Ascending aorta (tissue), 2 donors: ENCODE measurements at regions not wholly inside any gene's neighbourhood (a gene's known extent, or its start where the extent isn't known, plus 50 kb on each side); places are given as distances from the start of the nearest gene placed in this dataset.
"Not testable (repeated sequence)": the region's sequence is repeated elsewhere in the genome, so short reads cannot be mapped to it uniquely, and the experiment has no call there.

Source experiments
- DNase-seq, 2 donors: peaks; one replicate each; pipeline ENCODE4 v3.0.0-alpha.2; 2019; ENCODE audit warnings: low spot score in 2 of 2
- H3K27ac ChIP-seq, 2 donors: fragments of 200-600 bp; sonication (generic); one replicate each; pipeline ENCODE4 v1.5.1; 2016 to 2017; ENCODE audit warnings: mild to moderate bottlenecking in 1 of 2
- H3K27me3 ChIP-seq: fragments of 200-600 bp; sonication (generic); one replicate; pipeline ENCODE4 v1.5.1; 2017
- H3K36me3 ChIP-seq, 2 donors: fragments of 200-600 bp; sonication (generic); one replicate each; pipeline ENCODE4 v1.5.1; 2016
- H3K4me1 ChIP-seq, 2 donors: fragments of 200-600 bp; sonication (generic); one replicate each; pipeline ENCODE4 v1.5.1; 2016 to 2017; ENCODE audit warnings: mild to moderate bottlenecking in 1 of 2
- H3K4me3 ChIP-seq, 2 donors: fragments of 200-600 bp; sonication (generic); one replicate each; pipeline ENCODE4 v1.5.1; 2016 to 2017; ENCODE audit warnings: mild to moderate bottlenecking in 1 of 2
- H3K9me3 ChIP-seq, 2 donors: fragments of 200-600 bp; sonication (generic); one replicate each; pipeline ENCODE4 v1.5.1; 2016
- CTCF ChIP-seq, 3 experiments: fragments of 200-600 bp in 2 of 3; fragments of 450-650 bp in 1 of 3; sonication (generic) in 2 of 3; IDR thresholded peaks; one replicate each; pipeline ENCODE4 v1.5.1; 2016 to 2019; ENCODE audit warnings: antibody characterized with exemption in 3 of 3, mild to moderate bottlenecking in 1 of 3, moderate library complexity in 1 of 3
- intact Hi-C: fragments of 100-400 bp; cut with DNase I; formaldehyde crosslinking; loops from one replicate; pipeline ENCODE4 v1.15.1; 2023

GRCh38 chr6:159520002-159520401 is 173.0 kb downstream of the SOD2 start:
- intact Hi-C loops = no loop called here
- H3K4me1 ChIP-seq = no peaks in the 10 kb centered on the region
- H3K4me3 ChIP-seq = no peak overlapping the region
- TF ChIP-seq CTCF (IDR thresholded peaks at IDR 0.05) = no peak
- H3K36me3 ChIP-seq = no peaks in the 10 kb centered on the region
- no peak for DNase-seq
- no peaks in the 10 kb centered on the region for H3K9me3 ChIP-seq
- no peak overlapping the region for H3K27ac ChIP-seq
- H3K27me3 ChIP-seq = no peaks in the 10 kb centered on the region

GRCh38 chr6:159515811-159516210 is 177.2 kb downstream of the SOD2 start:
- H3K4me3 ChIP-seq, H3K27ac ChIP-seq, H3K4me1 ChIP-seq, intact Hi-C loops, DNase-seq, H3K9me3 ChIP-seq, H3K27me3 ChIP-seq, H3K36me3 ChIP-seq: not testable (repeated sequence)

GRCh38 chr6:159513914-159514313 is 179.1 kb downstream of the SOD2 start:
- Histone ChIP-seq H3K4me1 (no peaks in the 10 kb centered on the region), H3K4me3 (no peak overlapping the region), H3K27ac (no peak overlapping the region), H3K9me3 (no peaks in the 10 kb centered on the region), H3K36me3 (no peaks in the 10 kb centered on the region), H3K27me3 (no peaks in the 10 kb centered on the region)
- intact Hi-C loops = no loop called here
- TF ChIP-seq CTCF (IDR thresholded peaks at IDR 0.05) = no peak
- no peak for DNase-seq

GRCh38 chr6:159513074-159513720 is 179.8 kb downstream of the SOD2 start:
- no peak for DNase-seq

GRCh38 chr6:159512571-159512970 is 180.5 kb downstream of the SOD2 start:
- H3K36me3 ChIP-seq = no peaks in the 10 kb centered on the region
- H3K27me3 ChIP-seq = no peaks in the 10 kb centered on the region
- TF ChIP-seq CTCF (IDR thresholded peaks at IDR 0.05) = no peak
- H3K4me3 ChIP-seq = no peak overlapping the region
- no peak overlapping the region for H3K27ac ChIP-seq
- DNase-seq = no peak
- H3K4me1 ChIP-seq = no peaks in the 10 kb centered on the region
- no peaks in the 10 kb centered on the region for H3K9me3 ChIP-seq
- intact Hi-C loops = no loop called here

More at GRCh38 chr6:159513074-159513720, 179.8 kb downstream of the SOD2 start:
- H3K9me3 ChIP-seq = no peaks in the 10 kb centered on the region
- no peak overlapping the region for H3K4me3 ChIP-seq
- no peak for TF ChIP-seq CTCF (IDR thresholded peaks at IDR 0.05)
- H3K36me3 ChIP-seq = no peaks in the 10 kb centered on the region
- no peak overlapping the region for H3K27ac ChIP-seq
- intact Hi-C loops = no loop called here
- no peaks in the 10 kb centered on the region for H3K4me1 ChIP-seq
- H3K27me3 ChIP-seq = no peaks in the 10 kb centered on the region

GRCh38 chr6:159512104-159512503 is 180.9 kb downstream of the SOD2 start:
- intact Hi-C loops = no loop called here
- Histone ChIP-seq H3K4me1 (no peaks in the 10 kb centered on the region), H3K27me3 (no peaks in the 10 kb centered on the region), H3K36me3 (no peaks in the 10 kb centered on the region), H3K27ac (no peak overlapping the region), H3K4me3 (no peak overlapping the region), H3K9me3 (no peaks in the 10 kb centered on the region)
- DNase-seq = no peak
- TF ChIP-seq CTCF (IDR thresholded peaks at IDR 0.05) = no peak
